ENCODE measurements at regions not wholly inside any gene's neighbourhood (a gene's known extent, or its start where the extent isn't known, plus 50 kb on each side); places are given as distances from the start of the nearest gene placed in this dataset.
A peak's percentile ranks its signal among the peaks of the same experiment; 100 is the strongest.

DNA sequence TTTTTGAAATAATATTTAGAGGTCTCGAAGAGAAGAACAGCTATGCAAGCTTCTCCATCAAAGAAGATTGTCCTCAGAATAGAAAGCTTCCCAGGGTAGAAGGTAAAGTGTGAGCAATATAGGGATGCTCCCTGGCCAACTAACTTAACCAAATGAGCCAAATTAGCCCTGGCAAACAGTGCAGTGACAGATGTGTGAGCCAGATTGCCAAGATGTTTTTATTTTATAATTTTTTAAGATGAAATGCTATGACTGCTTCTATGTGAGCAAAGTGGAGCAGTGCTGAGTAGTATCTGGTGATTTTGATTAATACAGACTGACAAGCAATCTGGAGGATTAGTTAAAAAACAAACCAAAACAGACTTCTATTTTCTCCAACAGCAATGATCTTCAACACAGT lies 202.1 kb downstream of the NOVA1 start:
- no peak for DNase-seq

DNA sequence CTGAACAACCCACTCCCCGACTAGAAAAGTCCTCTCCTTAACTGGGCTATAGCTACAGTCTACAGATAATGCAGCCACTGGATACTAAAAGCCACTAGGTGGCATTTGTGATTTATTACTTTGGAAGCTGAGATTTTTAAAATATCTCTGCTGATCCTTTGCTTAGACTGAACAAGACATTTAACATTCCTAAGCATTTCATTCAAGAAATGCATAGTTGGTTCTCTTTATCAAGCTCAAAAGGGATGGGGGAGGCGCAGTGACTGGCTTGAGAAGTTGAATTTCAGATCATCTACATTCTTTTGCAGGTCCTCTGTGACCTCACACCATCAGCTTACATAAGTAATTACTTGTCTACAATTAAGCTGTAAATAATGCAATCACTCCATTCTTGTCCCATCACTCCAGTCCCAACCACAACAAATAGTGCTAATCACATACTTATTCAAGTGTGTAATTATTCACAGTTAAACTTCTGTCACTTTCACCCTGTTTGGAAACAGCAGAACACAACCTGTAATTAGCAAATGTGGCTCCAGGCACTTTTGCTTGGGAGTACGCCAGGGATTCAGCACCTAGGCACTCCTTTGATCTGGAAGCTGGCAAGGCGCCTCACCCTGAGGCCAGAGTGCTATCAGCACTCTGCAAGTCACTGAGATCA lies 203.6 kb downstream of the NOVA1 start:
- peak; percentile 15 for DNase-seq

DNA sequence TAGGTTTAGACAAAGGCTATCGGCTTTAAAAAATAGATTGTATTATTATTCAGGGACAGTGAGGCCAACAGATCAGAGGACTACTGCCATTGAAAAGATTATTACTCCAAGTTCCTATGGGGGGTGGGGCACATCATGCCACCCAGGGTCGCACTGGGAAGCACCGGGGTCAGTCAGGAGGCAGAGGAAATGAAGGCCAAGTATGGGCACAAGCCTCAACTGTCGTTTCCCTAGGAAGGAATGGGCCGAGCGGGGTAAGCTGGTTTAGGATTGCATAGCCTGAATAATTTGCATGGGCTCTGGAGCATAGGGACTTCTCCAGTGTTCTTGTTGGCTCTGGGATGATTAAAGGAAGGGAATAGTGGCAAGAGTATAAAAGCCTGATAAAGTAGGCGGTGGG lies 205.3 kb downstream of the NOVA1 start:
- DNase-seq, result no peak

DNA sequence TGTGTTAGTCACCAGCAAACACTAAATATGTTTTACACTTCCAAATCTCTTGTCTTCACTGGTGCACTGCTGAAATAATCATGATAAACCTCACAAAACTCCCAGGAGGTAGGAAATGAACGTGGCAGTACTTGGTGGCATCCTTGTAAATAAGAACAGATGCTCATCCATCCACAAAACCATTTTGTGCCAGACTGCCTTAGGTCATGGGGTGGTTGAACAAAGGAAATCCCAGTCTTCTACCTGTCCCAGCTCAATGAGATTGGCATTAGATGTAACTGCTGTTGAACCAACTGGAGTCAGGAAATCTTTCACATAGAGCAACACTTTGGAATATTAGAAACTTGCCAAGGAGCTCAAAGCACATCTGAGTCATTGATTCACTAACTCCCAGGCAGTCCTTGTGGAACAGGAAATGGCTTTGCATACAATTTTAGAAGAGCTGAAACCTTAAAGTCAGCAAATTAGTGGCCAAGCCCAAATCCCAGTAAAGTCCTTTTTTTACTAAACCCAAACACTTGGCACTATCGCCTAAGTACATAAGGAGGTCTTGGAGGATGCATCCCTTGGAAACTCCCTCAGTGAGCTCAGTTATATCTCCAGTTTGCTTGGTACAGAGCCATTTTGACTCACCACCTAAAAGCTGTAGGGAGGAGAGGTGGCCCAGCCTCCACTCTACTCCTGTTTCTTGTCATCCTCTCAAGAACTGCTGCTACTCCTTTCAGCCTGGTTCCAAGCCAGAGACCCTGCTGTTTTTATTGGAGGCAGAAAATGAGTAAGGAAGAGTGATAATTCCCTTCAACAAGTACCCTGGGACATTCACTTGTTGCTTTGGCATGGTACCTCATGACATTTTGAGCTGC lies 208.0 kb downstream of the NOVA1 start:
- DNase-seq, result peak; percentile 52

DNA sequence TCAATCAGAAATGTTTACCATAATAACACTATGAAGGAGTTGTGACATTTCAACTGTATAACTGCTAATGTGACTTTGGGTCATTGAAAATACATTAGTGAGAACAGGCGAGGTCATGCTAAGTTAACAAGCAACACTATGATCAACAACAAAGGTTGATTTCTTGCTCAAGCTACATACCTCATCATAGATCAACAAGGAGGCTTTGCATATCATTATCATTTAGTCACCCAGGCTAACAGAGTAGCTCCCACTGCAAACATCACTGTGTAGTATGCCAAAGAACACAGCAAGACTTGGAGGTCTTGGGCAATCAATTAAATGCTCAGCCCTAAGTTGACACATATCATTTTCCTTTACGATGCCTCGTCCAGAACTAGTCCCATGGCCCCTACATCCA lies 212.5 kb downstream of the NOVA1 start:
- DNase-seq, result no peak

DNA sequence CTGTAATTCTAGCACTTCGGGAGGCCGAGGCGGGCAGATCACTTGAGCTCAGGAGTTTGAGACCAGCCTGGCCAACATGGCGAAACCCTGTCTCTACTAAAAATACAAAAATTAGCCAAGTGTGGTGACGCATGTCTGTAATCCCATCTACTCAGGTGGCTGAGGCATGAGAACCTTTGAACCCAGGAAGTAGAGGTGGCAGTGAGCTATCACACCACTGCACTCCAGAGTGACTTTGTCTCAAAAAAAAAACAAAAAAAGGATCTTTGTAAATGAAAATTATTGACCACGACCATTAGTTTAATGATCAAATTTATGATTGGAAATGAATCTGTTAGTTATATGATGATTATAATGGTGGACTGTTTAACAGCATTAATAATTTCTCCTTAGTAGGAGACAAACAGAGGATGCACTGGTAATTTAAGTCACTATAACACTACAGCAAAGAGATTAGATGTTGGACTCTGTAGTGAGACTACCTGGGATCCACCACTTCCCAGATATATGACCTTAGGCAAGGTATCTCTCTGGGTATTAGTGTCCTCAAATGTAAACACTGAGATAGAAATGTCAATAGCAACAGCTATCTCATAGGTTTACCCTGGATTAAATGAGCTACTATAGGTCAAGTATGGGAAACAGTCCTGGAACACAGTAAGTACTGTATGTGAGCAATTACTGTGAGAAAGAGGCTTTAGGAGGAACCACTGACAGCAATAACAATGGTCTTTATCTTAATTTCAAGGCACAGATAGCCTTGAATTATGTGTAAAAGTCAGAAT lies 214.7 kb downstream of the NOVA1 start:
- DNase-seq, result no peak

DNA sequence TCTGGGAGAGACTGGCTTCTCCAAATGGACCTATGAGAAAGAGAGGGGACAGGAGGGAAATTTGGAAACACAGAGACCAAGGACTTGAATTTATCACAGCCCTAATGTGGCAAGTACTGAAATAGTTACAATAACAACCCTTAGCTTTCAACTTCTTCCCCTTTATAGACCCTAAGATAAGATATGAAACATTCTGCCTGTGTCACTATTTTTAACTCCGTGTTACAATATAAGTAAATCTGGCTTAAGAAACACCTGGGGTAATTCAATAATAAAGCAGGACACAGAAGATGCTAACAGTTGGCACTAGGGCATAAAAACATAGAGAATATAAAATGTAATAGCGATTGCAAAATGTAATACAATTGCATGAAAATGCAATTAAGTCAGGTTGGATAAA lies 216.4 kb downstream of the NOVA1 start:
- no peak for DNase-seq

DNA sequence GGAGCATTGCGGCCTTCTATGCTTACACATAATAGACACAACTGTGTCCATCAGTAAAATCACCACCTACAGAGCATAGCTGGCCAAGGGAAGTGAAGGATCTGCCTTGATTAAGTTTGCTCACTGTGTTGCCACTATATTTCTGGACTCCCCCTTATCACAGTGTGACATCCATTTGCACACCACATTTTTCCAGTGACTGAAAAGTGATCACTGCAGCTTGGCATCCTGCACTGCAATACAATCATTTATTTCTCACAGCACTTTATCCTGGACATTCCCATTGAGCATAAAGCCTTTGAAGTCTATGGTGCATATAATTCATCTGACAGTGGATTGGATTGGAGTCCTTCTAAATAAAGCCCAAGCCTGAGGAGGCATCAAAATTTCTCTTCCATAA lies 217.2 kb downstream of the NOVA1 start:
- no peak for DNase-seq

DNA sequence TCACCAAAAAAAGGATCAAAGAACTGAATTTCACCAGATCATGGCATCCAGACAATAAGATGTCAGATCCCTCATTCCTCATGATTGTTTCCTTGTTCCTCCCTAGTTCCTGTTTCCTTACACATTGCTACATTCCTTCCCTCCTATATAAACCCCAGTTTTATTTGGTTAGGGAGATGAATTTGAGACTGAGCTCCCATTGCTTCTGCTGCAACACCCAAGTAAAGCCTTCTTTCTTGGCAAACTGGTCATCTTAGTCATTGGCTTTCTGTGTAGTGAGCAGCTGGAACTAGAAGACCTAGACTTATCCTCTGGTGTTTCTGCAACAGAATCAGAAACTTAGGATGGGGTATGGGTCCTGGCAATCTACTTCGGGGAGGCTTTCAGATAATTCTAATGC lies 217.9 kb downstream of the NOVA1 start:
- DNase-seq, result no peak

DNA sequence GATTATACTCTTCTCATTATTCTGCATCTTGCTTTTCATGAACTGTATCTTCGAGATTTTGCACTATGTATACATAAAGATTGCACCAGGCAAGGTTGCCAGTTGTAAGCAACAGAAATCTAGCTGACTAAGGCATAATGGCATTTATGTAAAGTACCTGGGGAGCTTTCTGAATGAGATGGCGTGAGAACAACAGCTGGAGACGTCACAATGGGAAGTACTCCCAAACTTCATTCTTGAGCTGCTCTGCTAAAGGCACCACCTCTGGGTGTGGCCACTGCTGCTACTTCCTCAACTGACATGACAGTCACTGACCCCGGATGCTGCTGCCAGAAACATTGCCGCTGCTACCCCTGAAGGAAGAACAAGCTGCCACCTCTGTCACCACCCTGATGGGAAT lies 220.7 kb downstream of the NOVA1 start:
- DNase-seq, result no peak

DNA sequence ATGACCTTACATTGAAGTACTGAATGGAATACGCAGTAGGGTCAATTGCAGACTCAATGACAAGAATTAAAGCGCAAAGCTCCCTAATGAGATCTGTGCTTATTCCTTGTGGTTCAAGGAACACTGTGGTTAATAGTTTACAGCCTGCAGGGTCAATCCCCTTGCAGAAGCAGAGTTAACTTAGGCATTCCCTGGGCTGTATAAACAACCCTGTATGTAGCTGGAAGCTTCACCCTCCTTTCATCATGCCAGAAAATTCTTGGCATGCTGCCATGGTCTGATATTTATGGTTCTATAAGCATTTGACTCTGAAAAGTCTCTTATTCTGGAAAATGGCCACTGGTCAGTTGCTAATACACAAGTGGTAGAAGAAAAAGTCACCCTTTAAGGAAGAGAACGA lies 227.7 kb downstream of the NOVA1 start:
- DNase-seq, result no peak

DNA sequence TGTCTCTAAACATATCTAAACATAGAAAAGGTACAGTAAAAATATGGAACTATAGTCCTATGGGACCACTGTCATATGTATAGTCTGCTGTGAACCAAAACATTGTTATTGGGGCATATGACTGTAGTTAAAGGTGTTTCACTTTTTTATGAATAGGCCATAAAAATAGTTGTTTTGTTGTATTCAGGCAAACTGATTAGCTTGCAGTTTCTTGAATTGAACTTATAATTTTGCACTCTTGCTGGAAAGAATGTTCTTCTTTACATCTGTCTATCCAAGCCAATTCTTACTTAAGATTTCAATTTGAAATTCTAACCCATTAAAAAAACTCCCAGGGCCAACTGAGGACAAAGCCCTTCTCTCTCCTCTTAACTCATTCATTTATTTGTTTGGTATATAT lies 234.1 kb downstream of the NOVA1 start:
- no peak for DNase-seq

DNA sequence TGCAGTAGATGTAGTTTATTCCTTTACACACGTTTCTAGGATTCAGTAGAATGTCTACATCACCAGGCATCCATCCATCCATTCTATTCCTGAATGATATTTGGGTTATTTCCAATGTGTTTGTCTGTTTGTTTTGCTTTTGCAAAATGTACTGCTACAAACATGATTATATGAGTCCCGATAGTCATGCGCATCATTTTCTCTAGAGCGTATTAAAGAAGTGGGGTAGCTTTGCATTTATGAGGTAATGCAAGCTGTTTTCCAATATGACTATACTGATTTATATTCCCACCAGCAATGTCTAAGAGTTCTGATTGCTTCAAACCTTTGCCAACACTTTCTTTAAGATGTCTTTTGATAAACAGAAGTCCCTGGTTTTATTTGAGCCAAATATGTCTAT lies 253.2 kb downstream of the NOVA1 start:
- DNase-seq, result no peak

DNA sequence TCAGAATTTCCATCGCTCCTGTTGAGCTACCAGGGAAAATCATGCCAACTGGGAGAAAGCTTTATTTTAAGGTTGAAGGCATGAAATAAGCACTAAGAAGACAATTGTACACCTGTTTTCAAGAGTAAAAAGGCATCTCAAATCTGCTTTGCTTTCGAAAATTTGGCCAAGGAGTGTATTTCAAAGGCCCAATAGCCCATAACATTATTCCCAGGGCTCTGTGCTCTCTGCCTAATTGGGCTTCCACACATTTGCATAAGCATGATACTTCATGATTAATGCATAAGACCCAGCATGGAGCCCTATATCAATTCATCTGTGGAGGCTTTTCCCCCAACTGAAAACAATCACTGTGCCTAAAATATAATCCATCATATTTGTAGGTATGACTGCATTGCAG lies 258.5 kb downstream of the NOVA1 start:
- no peak for DNase-seq

DNA sequence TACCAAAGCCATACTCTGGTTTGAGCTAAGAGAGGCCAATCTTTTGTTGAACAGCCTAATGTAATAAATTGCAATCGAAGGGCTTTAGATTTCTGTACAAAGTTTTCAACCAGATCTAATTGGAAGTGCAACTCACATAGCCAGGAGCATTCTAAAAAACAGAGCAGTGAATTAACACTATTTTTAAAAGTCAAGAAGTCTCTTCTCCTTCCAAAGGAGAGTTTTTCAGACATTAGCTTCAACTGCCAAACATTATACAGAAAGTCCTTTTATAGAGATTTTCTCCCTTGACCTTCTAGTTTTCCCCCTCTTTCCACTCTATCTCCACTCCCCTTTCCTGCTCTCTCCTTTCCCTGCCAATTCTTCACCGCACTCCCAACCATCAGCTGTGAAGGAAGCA lies 259.6 kb downstream of the NOVA1 start:
- no peak for DNase-seq

DNA sequence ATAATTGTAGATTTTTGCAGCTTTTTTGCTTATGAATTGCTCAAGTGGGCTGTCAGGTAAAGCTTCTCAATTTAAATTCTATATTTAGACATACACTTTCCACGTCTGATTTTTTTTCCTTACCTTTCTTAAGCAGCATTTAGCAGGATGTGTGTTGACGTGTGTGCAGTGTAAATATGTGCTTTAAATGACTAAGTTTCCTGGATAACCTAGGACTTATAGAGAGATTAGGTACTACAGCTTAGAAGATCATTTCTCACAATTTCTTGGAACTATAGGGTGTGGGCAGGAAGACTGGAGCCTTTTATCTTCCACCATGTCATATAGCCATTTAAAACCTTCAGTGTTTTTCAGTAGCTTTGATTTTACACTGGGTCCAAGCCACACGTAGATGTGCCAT lies 263.5 kb downstream of the NOVA1 start:
- DNase-seq, result no peak

DNA sequence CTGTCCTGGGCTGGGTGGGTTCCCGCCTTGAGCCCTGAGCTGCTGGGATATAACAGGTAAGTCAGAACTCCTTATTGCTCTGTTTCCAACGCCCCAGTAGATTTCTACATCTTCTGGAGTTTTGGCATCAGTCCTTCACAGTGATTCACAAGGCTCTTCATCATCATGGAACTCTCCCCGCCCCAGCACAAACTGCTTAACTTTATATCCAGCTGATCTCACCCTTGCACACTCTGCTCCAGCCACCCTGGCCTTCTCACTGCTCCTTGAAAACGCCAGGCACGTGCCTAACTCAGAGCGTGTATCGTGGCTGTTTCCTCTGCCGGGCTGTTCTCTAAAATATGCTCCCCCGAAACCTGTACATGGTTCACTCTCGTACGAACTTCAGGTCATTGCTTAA lies 264.9 kb downstream of the NOVA1 start:
- DNase-seq, result peak; percentile 31

DNA sequence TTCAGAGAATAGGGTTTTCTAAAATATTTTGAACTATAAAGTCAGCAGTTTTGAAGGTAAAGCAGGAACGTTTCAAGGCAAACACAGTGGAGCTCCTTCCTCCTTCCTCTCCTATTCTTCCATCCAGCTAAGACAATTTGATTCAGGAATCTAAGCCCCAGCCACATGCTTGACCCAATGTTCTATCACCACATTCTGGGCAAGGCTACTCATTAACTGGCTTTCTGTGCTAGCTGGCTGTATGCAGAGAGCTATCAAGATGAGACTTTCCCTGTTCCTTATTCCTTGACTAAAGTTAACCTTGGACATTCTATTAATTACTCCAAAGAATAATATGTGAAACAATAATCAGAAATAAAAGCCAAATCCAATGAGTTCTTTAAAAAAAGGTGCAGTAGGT lies 266.9 kb downstream of the NOVA1 start:
- DNase-seq, result no peak

DNA sequence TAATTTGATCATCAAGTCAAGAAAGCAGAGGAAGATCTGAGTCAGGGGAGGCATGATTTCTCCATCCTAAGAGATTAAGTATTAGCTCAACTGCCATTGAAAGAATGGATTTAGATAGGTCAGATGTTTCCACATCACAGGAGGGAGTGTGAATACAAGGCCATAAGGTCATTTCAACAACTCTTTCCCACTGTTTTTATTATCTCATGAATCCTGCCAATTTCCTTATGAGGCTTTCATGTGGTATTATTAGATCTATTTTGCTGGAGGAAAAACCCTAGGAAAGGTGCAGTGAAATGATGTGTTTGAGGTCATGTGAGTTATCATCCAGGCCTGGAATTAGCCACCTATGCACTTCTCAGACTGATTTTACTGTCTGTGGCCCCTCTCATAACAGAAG lies 269.0 kb downstream of the NOVA1 start:
- no peak for DNase-seq

DNA sequence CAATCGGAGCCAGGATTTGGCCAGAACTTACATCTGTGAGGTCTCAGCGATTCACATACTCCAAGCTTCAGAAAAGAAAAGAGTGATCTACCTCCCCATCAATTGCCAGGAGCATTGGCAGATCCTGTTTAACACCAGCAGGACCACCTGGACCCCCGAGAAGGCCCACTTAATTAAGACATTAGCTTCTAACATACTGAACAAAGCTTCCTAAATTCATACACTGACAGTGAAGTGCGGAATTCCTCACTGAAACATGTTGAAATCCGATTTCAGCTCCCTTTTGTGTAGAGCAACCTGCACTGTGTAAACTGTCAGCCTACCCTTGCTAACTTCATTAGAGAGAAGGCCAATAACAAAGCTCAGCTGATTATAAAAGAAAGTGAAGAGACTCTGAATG lies 274.0 kb downstream of the NOVA1 start:
- no peak for DNase-seq

DNA sequence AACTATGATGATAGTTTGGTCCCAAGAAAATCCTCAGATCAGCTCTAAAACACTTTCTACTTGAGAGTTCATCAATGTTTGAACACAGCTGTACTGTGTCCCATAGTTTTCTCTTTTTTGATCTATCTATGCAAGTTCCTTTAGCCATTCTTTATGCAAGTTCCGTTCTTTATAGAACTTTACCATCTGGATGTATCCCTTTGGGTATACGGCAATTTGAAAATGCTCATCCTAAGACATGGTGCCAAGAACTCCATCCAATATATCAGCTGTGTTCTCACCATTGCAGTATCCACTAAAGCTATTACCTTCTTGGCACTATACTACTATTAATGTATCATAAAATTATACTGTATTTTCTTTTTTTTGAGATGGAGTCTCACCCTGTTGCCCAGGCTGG lies 276.9 kb downstream of the NOVA1 start:
- no peak for DNase-seq

DNA sequence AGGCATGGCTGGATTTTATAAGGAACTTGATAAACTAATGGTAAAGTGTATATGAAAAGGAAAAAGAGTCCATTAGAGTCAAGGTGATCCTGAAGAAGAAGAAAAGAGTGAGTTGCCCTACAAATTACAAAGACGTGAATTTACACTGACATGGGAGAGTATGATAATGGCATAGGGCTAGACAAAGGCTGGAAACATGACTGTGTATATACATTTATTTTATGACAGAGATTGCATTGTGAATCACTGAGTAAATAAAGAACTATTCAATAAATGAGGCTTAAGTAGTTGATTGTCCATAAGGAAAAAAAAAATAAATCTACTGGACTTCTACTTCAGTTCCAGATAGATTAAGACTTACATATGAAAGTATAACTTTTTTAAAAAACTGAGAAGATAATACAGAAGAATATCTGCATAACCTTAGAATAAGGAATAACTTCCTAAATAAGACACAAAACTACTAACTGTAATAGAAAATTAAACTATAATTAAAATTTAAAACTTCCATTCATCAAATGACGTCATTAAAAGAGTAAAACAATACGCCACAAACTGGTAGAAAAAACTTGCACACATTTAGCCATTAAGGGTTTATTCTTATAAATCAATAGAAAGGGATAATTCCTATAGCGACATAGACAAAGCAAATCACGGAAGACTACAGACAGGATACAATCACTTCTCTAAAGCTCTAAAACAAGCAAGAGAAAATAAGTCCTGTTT lies 278.5 kb downstream of the NOVA1 start:
- DNase-seq, result no peak

DNA sequence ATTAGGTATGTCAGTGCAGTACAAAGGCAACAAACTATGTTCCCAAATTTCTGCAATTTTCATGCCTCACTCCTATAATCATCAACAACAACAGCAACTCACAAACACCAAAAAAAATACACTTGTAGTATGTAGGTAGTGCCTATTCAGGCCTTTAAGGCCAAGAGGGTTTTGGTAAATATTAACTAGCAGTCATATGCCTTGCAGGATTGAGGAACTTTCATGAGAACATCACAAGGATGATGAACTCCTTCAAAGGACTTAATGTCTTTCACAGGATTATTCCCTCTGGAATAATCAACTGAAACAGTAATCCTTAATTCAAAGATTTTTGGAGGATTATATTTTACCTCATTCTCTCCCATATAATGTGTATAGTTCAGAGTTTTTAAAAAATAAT lies 293.8 kb downstream of the NOVA1 start:
- no peak for DNase-seq

Data from HCEC 1CT (cell line).